Posterior cingulate gyrus (tissue), 11 donors: ENCODE measurements at regions not wholly inside any gene's neighbourhood (a gene's known extent, or its start where the extent isn't known, plus 50 kb on each side); places are given as distances from the start of the nearest gene placed in this dataset.

Source experiments
- DNase-seq, 10 donors: peaks; one replicate each; pipeline versions ENCODE4 v3.0.0 to v3.0.0-alpha.2; 2020 to 2021; ENCODE audit warnings: mixed read lengths in 3 of 10
- intact Hi-C: fragments of 100-400 bp; cut with DNase I; formaldehyde crosslinking; loops from one replicate; pipeline ENCODE4 v1.15.1; 2023

GRCh38 chr12:47561746-47562145 is 144.1 kb downstream of the RPAP3 start:
- DNase-seq, result no peak
- intact Hi-C loops, result no loop called here

- DNase-seq, result no peak
- intact Hi-C loops, result no loop called here
Observed at GRCh38 chr12:47560415-47560814, 145.4 kb downstream of the RPAP3 start.

- intact Hi-C loops, result no loop called here
- no peak for DNase-seq
Observed at GRCh38 chr12:47558625-47559345, 147.0 kb downstream of the RPAP3 start.

GRCh38 chr12:47557386-47557785 is 148.4 kb downstream of the RPAP3 start:
- intact Hi-C loops, result no loop called here
- peak in 2 of 10 donors; percentile 32 to 69 for DNase-seq

GRCh38 chr12:47556261-47557030 is 149.4 kb downstream of the RPAP3 start:
- intact Hi-C loops, result no loop called here
- no peak for DNase-seq

GRCh38 chr12:47554046-47554653 is 151.7 kb downstream of the RPAP3 start:
- no peak for DNase-seq
- intact Hi-C loops, result no loop called here

- intact Hi-C loops, result no loop called here
- no peak for DNase-seq
Observed at GRCh38 chr12:47553266-47553665, 152.6 kb downstream of the RPAP3 start.

GRCh38 chr12:47551426-47551851 is 154.4 kb downstream of the RPAP3 start:
- DNase-seq, result no peak
- intact Hi-C loops, result no loop called here

GRCh38 chr12:47549258-47549657 is 156.6 kb downstream of the RPAP3 start:
- intact Hi-C loops, result no loop called here
- no peak for DNase-seq

GRCh38 chr12:47548401-47548800 is 157.4 kb downstream of the RPAP3 start:
- intact Hi-C loops, result no loop called here
- DNase-seq, result no peak

- intact Hi-C loops, result no loop called here
- no peak for DNase-seq
Observed at GRCh38 chr12:47547077-47547476, 158.8 kb downstream of the RPAP3 start.

- DNase-seq, result no peak
- intact Hi-C loops, result no loop called here
Observed at GRCh38 chr12:47545938-47546609, 159.8 kb downstream of the RPAP3 start.

- no peak for DNase-seq
- intact Hi-C loops, result no loop called here
Observed at GRCh38 chr12:47534695-47535094, 171.1 kb downstream of the RPAP3 start.

GRCh38 chr12:47530050-47530449 is 175.8 kb downstream of the RPAP3 start:
- intact Hi-C loops, result no loop called here
- DNase-seq, result no peak

GRCh38 chr12:47527816-47528215 is 178.0 kb downstream of the RPAP3 start:
- intact Hi-C loops, result no loop called here
- DNase-seq, result no peak

- intact Hi-C loops, result no loop called here
- no peak for DNase-seq
Observed at GRCh38 chr12:47520029-47520428, 185.8 kb downstream of the RPAP3 start.

- intact Hi-C loops, result no loop called here
- DNase-seq, result no peak
Observed at GRCh38 chr12:47517122-47517521, 188.7 kb downstream of the RPAP3 start.

GRCh38 chr12:47509398-47509851 is 196.4 kb downstream of the RPAP3 start:
- intact Hi-C loops, result no loop called here

GRCh38 chr12:47507221-47507620 is 198.6 kb downstream of the RPAP3 start:
- DNase-seq, result no peak
- intact Hi-C loops, result no loop called here

More at GRCh38 chr12:47509398-47509851, 196.4 kb downstream of the RPAP3 start:
- DNase-seq, result no peak

GRCh38 chr12:47504775-47505446 is 200.9 kb downstream of the RPAP3 start:
- peak in 3 of 10 donors; percentile 23 to 64 (median 63) for DNase-seq
- intact Hi-C loops, result no loop called here
